IPS-15b (cell line): ENCODE measurements at regions not wholly inside any gene's neighbourhood (a gene's known extent, or its start where the extent isn't known, plus 50 kb on each side); places are given as distances from the start of the nearest gene placed in this dataset.

Experiments used
- H3K27me3 ChIP-seq: one replicate; pipeline ENCODE4 v1.6.1; 2013; ENCODE audit warnings: low read length; ENCODE audit not compliant: control insufficient read depth, insufficient read depth
- H3K36me3 ChIP-seq: one replicate; pipeline ENCODE4 v1.6.1; 2013; ENCODE audit warnings: low read length; ENCODE audit not compliant: control insufficient read depth, insufficient read depth
- H3K4me1 ChIP-seq: one replicate; pipeline ENCODE4 v1.6.1; 2013; ENCODE audit warnings: mild to moderate bottlenecking, low read length; ENCODE audit not compliant: control insufficient read depth, insufficient read depth
- H3K4me3 ChIP-seq: one replicate; pipeline ENCODE4 v1.5.1; 2013; ENCODE audit warnings: low read depth, low read length
- H3K9ac ChIP-seq: one replicate; pipeline ENCODE4 v1.6.1; 2013; ENCODE audit warnings: low read depth, mild to moderate bottlenecking, low read length
- H3K9me3 ChIP-seq: one replicate; pipeline ENCODE4 v1.6.1; 2013; ENCODE audit warnings: mild to moderate bottlenecking, low read length; ENCODE audit not compliant: control insufficient read depth, insufficient read depth

GRCh38 chr14:53390008-53390407, 236.9 kb upstream of the DDHD1 start:
- Histone ChIP-seq H3K9me3 (peaks cover 2% of the 10 kb centered on the region), H3K4me3 (no peak overlapping the region), H3K4me1 (no peaks in the 10 kb centered on the region), H3K36me3 (no peaks in the 10 kb centered on the region), H3K27me3 (no peaks in the 10 kb centered on the region), H3K9ac (no peak overlapping the region)

- no peaks in the 10 kb centered on the region for H3K36me3 ChIP-seq
- no peak overlapping the region for H3K4me3 ChIP-seq
- no peaks in the 10 kb centered on the region for H3K4me1 ChIP-seq
- H3K9me3 ChIP-seq: no peaks in the 10 kb centered on the region
- H3K9ac ChIP-seq: no peak overlapping the region
- no peaks in the 10 kb centered on the region for H3K27me3 ChIP-seq
These were observed 236.1 kb upstream of the DDHD1 start for GRCh38 chr14:53389202-53389601.

GRCh38 chr14:53386362-53386761, 233.2 kb upstream of the DDHD1 start:
- H3K4me3 ChIP-seq: no peak overlapping the region
- no peaks in the 10 kb centered on the region for H3K36me3 ChIP-seq
- no peaks in the 10 kb centered on the region for H3K27me3 ChIP-seq
- no peaks in the 10 kb centered on the region for H3K9me3 ChIP-seq
- no peaks in the 10 kb centered on the region for H3K4me1 ChIP-seq
- no peak overlapping the region for H3K9ac ChIP-seq

GRCh38 chr14:53384536-53384935, 231.4 kb upstream of the DDHD1 start:
- no peak overlapping the region for H3K4me3 ChIP-seq
- H3K9me3 ChIP-seq: no peaks in the 10 kb centered on the region
- H3K27me3 ChIP-seq: no peaks in the 10 kb centered on the region
- H3K36me3 ChIP-seq: no peaks in the 10 kb centered on the region
- H3K9ac ChIP-seq: no peak overlapping the region
- no peaks in the 10 kb centered on the region for H3K4me1 ChIP-seq

GRCh38 chr14:53384073-53384472, 230.9 kb upstream of the DDHD1 start:
- no peaks in the 10 kb centered on the region for H3K9me3 ChIP-seq
- H3K4me1 ChIP-seq: no peaks in the 10 kb centered on the region
- no peak overlapping the region for H3K9ac ChIP-seq
- H3K36me3 ChIP-seq: no peaks in the 10 kb centered on the region
- H3K4me3 ChIP-seq: no peak overlapping the region
- no peaks in the 10 kb centered on the region for H3K27me3 ChIP-seq

- Histone ChIP-seq H3K27me3 (no peaks in the 10 kb centered on the region), H3K9ac (no peak overlapping the region), H3K4me3 (no peak overlapping the region), H3K4me1 (no peaks in the 10 kb centered on the region), H3K9me3 (no peaks in the 10 kb centered on the region), H3K36me3 (no peaks in the 10 kb centered on the region)
These were observed 228.8 kb upstream of the DDHD1 start for GRCh38 chr14:53381895-53382294.

GRCh38 chr14:53380867-53381225, 227.7 kb upstream of the DDHD1 start:
- Histone ChIP-seq H3K4me1 (no peaks in the 10 kb centered on the region), H3K4me3 (no peak overlapping the region), H3K9me3 (no peaks in the 10 kb centered on the region), H3K9ac (no peak overlapping the region), H3K27me3 (no peaks in the 10 kb centered on the region), H3K36me3 (no peaks in the 10 kb centered on the region)

- Histone ChIP-seq H3K4me1 (no peaks in the 10 kb centered on the region), H3K9ac (no peak overlapping the region), H3K4me3 (no peak overlapping the region), H3K27me3 (no peaks in the 10 kb centered on the region), H3K9me3 (no peaks in the 10 kb centered on the region), H3K36me3 (no peaks in the 10 kb centered on the region)
These were observed 227.1 kb upstream of the DDHD1 start for GRCh38 chr14:53380052-53380866.

- H3K9ac ChIP-seq: no peak overlapping the region
- H3K9me3 ChIP-seq: no peaks in the 10 kb centered on the region
- no peaks in the 10 kb centered on the region for H3K36me3 ChIP-seq
- no peak overlapping the region for H3K4me3 ChIP-seq
- no peaks in the 10 kb centered on the region for H3K27me3 ChIP-seq
- H3K4me1 ChIP-seq: no peaks in the 10 kb centered on the region
These were observed 225.0 kb upstream of the DDHD1 start for GRCh38 chr14:53378142-53378541.

- Histone ChIP-seq H3K27me3 (no peaks in the 10 kb centered on the region), H3K4me1 (no peaks in the 10 kb centered on the region)
These were observed 222.9 kb upstream of the DDHD1 start for GRCh38 chr14:53376064-53376463.

GRCh38 chr14:53375599-53375998, 222.5 kb upstream of the DDHD1 start:
- H3K27me3 ChIP-seq: no peaks in the 10 kb centered on the region
- H3K9ac ChIP-seq: no peak overlapping the region
- no peak overlapping the region for H3K4me3 ChIP-seq
- H3K36me3 ChIP-seq: no peaks in the 10 kb centered on the region
- no peaks in the 10 kb centered on the region for H3K4me1 ChIP-seq
- no peaks in the 10 kb centered on the region for H3K9me3 ChIP-seq

More at GRCh38 chr14:53376064-53376463, 222.9 kb upstream of the DDHD1 start:
- Histone ChIP-seq H3K4me3 (no peak overlapping the region), H3K36me3 (no peaks in the 10 kb centered on the region), H3K9ac (no peak overlapping the region), H3K9me3 (no peaks in the 10 kb centered on the region)

- no peaks in the 10 kb centered on the region for H3K27me3 ChIP-seq
- no peaks in the 10 kb centered on the region for H3K9me3 ChIP-seq
- no peak overlapping the region for H3K9ac ChIP-seq
- H3K4me1 ChIP-seq: peaks cover 7% of the 10 kb centered on the region
- H3K36me3 ChIP-seq: no peaks in the 10 kb centered on the region
- H3K4me3 ChIP-seq: no peak overlapping the region
These were observed 215.6 kb upstream of the DDHD1 start for GRCh38 chr14:53368711-53369201.
